HepG2 (cell line): ENCODE measurements at regions not wholly inside any gene's neighbourhood (a gene's known extent, or its start where the extent isn't known, plus 50 kb on each side); places are given as distances from the start of the nearest gene placed in this dataset.

Experiments used
- ARID3A ChIP-seq: IDR thresholded peaks from 2 replicates; pipeline ENCODE4 v1.6.1; 2012; ENCODE audit warnings: low read depth, low read length, improper control_type of control experiment
- FOXA1 ChIP-seq, 2 experiments: fragments of 450-650 bp in 1 of 2; sonication (generic) in 1 of 2; formaldehyde crosslinking in 1 of 2; IDR thresholded peaks; 2 replicates each; pipeline versions ENCODE4 v1.4.0 to v1.6.1; 2016 to 2020; ENCODE audit warnings: missing genetic modification reagents in 1 of 2
- FOXA3 ChIP-seq: IDR thresholded peaks from 2 replicates; pipeline ENCODE4 v1.6.1; 2016; ENCODE audit warnings: missing genetic modification reagents, missing compliant biosample characterization
- FOXP4 ChIP-seq: sonication (generic); formaldehyde crosslinking; IDR thresholded peaks from 2 replicates; pipeline ENCODE4 v1.4.0; 2020; ENCODE audit warnings: missing genetic modification reagents
- HMG20A ChIP-seq: IDR thresholded peaks from 2 replicates; pipeline ENCODE4 v1.6.1; 2016; ENCODE audit warnings: borderline replicate concordance
- JUNB ChIP-seq: sonication (generic); formaldehyde crosslinking; IDR thresholded peaks from 2 replicates; pipeline ENCODE4 v1.8.0; 2022; ENCODE audit warnings: missing genetic modification reagents, mild to moderate bottlenecking, borderline replicate concordance
- RARA ChIP-seq: IDR thresholded peaks from 2 replicates; pipeline ENCODE4 v1.6.1; 2016; ENCODE audit warnings: missing genetic modification reagents, missing compliant biosample characterization
- SOX13 ChIP-seq, 3 experiments: fragments of 450-650 bp in 1 of 3; sonication (generic) in 1 of 3; formaldehyde crosslinking in 1 of 3; IDR thresholded peaks in 2 of 3; conservative IDR thresholded peaks in 1 of 3; 2 replicates each; pipeline versions ENCODE4 v1.5.0 to v1.6.1; 2016 to 2020; ENCODE audit warnings: antibody characterized with exemption in 1 of 3, mild to moderate bottlenecking in 1 of 3, missing compliant biosample characterization in 1 of 3, missing genetic modification reagents in 1 of 3, moderate library complexity in 1 of 3
- SOX6 ChIP-seq, 2 experiments: fragments of 450-650 bp in 1 of 2; sonication (generic) in 1 of 2; formaldehyde crosslinking in 1 of 2; IDR thresholded peaks; 2 replicates each; pipeline versions ENCODE4 v1.4.0 to v1.6.1; 2017 to 2020; ENCODE audit warnings: antibody characterized with exemption in 1 of 2, mild to moderate bottlenecking in 1 of 2, missing genetic modification reagents in 1 of 2
- ZNF644 ChIP-seq: IDR thresholded peaks from 2 replicates; pipeline ENCODE4 v1.6.1; 2016; ENCODE audit warnings: low read depth
- ZSCAN29 ChIP-seq: sonication (generic); formaldehyde crosslinking; conservative IDR thresholded peaks from 2 replicates; pipeline ENCODE4 v1.4.0; 2020; ENCODE audit warnings: mild to moderate bottlenecking, missing genetic modification reagents
- TF ChIP-seq, protein P1 (sequence below): IDR thresholded peaks from 2 replicates; pipeline ENCODE4 v1.4.0; 2020; ENCODE audit warnings: mild to moderate bottlenecking, missing genetic modification reagents
- TF ChIP-seq, protein P2 (sequence below): sonication (generic); formaldehyde crosslinking; conservative IDR thresholded peaks from 2 replicates; pipeline ENCODE4 v1.4.0; 2020; ENCODE audit warnings: mild to moderate bottlenecking, missing genetic modification reagents, moderate library complexity
- TF ChIP-seq, protein P3 (sequence below): sonication (generic); formaldehyde crosslinking; IDR thresholded peaks from 2 replicates; pipeline ENCODE4 v1.5.1; 2020; ENCODE audit warnings: mild to moderate bottlenecking, missing genetic modification reagents, moderate library complexity

DNA sequence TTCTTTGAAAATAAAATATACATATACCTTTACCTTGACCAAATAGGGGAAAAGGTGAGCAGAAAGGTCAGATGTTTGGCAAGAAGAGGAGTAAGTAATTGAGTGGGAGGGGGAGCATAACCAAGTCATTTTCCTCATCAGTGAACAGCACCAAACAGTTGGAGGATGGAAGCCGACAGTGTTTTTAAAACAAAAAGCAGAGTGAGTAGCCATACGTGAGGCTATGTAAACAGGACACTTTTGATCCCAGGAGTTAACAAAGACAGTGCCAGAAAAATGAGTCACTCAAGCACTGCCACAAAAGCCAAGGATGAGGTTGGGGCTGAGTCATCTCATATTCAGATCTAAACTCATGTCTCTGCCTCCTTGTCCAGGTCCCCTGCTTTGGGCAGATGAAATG, 734.7 kb downstream of the KCNA4 start (continued):
- TF ChIP-seq, protein P1, sequence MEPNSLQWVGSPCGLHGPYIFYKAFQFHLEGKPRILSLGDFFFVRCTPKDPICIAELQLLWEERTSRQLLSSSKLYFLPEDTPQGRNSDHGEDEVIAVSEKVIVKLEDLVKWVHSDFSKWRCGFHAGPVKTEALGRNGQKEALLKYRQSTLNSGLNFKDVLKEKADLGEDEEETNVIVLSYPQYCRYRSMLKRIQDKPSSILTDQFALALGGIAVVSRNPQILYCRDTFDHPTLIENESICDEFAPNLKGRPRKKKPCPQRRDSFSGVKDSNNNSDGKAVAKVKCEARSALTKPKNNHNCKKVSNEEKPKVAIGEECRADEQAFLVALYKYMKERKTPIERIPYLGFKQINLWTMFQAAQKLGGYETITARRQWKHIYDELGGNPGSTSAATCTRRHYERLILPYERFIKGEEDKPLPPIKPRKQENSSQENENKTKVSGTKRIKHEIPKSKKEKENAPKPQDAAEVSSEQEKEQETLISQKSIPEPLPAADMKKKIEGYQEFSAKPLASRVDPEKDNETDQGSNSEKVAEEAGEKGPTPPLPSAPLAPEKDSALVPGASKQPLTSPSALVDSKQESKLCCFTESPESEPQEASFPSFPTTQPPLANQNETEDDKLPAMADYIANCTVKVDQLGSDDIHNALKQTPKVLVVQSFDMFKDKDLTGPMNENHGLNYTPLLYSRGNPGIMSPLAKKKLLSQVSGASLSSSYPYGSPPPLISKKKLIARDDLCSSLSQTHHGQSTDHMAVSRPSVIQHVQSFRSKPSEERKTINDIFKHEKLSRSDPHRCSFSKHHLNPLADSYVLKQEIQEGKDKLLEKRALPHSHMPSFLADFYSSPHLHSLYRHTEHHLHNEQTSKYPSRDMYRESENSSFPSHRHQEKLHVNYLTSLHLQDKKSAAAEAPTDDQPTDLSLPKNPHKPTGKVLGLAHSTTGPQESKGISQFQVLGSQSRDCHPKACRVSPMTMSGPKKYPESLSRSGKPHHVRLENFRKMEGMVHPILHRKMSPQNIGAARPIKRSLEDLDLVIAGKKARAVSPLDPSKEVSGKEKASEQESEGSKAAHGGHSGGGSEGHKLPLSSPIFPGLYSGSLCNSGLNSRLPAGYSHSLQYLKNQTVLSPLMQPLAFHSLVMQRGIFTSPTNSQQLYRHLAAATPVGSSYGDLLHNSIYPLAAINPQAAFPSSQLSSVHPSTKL (CRISPR knock-in tag): peak; percentile 49; the same call in 1 of the 2 replicates
- TF ChIP-seq FOXA1 (IDR thresholded peaks at IDR 0.05) (no peak), FOXA1 (CRISPR knock-in tag; IDR thresholded peaks at IDR 0.05) (peak; percentile 58), ZSCAN29 (CRISPR knock-in tag) (no peak), JUNB (peak; percentile 43; the same call in 1 of the 2 replicates), RARA (peak; percentile 40; the same call in 1 of the 2 replicates), FOXP4 (CRISPR knock-in tag) (0 out of 2 replicates have a peak, but pooled peaks have one; percentile 27), FOXA3 (CRISPR knock-in tag) (peak; percentile 87), ZNF644 (CRISPR knock-in tag) (0 out of 2 replicates have a peak, but pooled peaks have one; percentile 21), HMG20A (CRISPR knock-in tag) (peak; percentile 50; the same call in 1 of the 2 replicates), SOX13 (IDR thresholded peaks at IDR 0.05) (no peak), SOX13 (CRISPR knock-in tag; conservative IDR thresholded peaks at IDR 0.05 in 1 of 2, IDR thresholded peaks at IDR 0.05 in 1 of 2) (peak in 1 of 2 experiments; percentile 75; a peak in 2 of 4 replicates), ARID3A (peak; percentile 57), SOX6 (IDR thresholded peaks at IDR 0.05) (no peak), SOX6 (CRISPR knock-in tag; IDR thresholded peaks at IDR 0.05) (peak; percentile 76)
- TF ChIP-seq, protein P2, sequence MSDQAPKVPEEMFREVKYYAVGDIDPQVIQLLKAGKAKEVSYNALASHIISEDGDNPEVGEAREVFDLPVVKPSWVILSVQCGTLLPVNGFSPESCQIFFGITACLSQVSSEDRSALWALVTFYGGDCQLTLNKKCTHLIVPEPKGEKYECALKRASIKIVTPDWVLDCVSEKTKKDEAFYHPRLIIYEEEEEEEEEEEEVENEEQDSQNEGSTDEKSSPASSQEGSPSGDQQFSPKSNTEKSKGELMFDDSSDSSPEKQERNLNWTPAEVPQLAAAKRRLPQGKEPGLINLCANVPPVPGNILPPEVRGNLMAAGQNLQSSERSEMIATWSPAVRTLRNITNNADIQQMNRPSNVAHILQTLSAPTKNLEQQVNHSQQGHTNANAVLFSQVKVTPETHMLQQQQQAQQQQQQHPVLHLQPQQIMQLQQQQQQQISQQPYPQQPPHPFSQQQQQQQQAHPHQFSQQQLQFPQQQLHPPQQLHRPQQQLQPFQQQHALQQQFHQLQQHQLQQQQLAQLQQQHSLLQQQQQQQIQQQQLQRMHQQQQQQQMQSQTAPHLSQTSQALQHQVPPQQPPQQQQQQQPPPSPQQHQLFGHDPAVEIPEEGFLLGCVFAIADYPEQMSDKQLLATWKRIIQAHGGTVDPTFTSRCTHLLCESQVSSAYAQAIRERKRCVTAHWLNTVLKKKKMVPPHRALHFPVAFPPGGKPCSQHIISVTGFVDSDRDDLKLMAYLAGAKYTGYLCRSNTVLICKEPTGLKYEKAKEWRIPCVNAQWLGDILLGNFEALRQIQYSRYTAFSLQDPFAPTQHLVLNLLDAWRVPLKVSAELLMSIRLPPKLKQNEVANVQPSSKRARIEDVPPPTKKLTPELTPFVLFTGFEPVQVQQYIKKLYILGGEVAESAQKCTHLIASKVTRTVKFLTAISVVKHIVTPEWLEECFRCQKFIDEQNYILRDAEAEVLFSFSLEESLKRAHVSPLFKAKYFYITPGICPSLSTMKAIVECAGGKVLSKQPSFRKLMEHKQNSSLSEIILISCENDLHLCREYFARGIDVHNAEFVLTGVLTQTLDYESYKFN (CRISPR knock-in tag): 0 out of 2 replicates have a peak, but pooled peaks have one; percentile 18
- TF ChIP-seq, protein P3, sequence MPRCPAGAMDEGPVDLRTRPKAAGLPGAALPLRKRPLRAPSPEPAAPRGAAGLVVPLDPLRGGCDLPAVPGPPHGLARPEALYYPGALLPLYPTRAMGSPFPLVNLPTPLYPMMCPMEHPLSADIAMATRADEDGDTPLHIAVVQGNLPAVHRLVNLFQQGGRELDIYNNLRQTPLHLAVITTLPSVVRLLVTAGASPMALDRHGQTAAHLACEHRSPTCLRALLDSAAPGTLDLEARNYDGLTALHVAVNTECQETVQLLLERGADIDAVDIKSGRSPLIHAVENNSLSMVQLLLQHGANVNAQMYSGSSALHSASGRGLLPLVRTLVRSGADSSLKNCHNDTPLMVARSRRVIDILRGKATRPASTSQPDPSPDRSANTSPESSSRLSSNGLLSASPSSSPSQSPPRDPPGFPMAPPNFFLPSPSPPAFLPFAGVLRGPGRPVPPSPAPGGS (CRISPR knock-in tag): no peak
